HG03196 (cell line): ENCODE measurements at regions not wholly inside any gene's neighbourhood (a gene's known extent, or its start where the extent isn't known, plus 50 kb on each side); places are given as distances from the start of the nearest gene placed in this dataset.
"Not testable (repeated sequence)": the region's sequence is repeated elsewhere in the genome, so short reads cannot be mapped to it uniquely, and the experiment has no call there.

Experiments
- ATAC-seq: cut with Tn5 transposase; IDR thresholded peaks from one replicate; pipeline ENCODE4 v1.9.1; 2021; ENCODE audit not compliant: unreplicated experiment

GRCh38 chr16:9603316-9603715, 511.9 kb downstream of the HAPSTR1 start:
- ATAC-seq: no peak

- ATAC-seq: no peak
Measured at GRCh38 chr16:9607515-9608230, 516.2 kb downstream of the HAPSTR1 start.

DNA sequence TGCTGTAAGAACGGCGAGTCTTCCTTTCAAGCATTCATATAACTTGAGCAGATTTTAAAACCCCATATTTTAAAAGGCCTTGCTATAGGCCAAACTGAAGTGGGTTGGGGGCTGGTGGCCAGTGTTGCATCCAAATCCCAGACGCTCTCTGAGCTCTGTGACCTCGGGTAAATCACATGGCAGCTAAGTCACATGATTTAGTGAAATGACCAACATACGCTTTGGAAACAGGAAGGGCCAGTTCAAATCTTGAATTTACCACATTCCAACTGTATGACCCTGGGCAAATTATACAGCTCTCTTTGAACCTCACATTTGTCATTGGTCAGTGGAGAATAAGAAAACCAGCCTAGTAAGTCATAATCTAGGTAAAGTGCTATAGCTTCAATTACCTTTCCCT, 519.3 kb downstream of the HAPSTR1 start:
- no peak for ATAC-seq

- no peak for ATAC-seq
Measured at GRCh38 chr16:9612267-9612666, 520.8 kb downstream of the HAPSTR1 start.

DNA sequence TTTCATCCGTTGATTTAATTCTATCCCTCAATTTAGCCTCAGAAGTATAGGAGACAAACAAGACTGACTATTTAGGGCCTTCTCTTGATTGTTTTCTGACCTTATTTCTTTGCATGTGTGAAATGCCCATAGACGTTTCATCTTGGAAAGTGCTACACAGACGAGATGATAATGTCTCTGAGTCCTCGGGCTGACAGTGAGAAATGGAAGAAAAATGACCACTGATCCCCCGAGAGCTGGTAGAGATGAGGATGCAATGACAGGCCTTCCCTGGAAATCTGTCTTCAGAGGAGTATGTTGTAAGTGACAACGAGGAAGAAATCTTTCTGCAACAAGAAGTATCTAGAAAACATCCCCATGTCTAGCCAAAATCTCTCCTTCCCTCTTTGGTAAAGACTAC, 522.9 kb downstream of the HAPSTR1 start:
- ATAC-seq: no peak

DNA sequence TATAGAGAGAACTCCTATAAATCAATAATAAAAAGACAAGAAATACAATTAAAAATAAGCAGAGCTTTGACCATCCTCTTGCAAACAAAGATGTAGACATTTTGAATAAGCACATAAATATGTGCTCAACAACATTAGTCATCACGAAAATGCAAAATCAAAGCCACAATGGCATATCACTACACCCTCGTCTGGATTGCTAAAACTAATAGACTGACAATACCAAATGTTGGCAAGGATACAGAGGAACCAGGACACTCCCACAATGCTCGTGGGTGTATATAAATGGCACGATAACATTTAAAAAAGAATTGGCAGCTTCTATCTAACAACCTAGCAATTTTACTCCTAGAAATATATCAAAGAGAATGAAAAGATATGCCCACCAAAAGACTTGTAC, 530.8 kb downstream of the HAPSTR1 start:
- ATAC-seq: no peak

DNA sequence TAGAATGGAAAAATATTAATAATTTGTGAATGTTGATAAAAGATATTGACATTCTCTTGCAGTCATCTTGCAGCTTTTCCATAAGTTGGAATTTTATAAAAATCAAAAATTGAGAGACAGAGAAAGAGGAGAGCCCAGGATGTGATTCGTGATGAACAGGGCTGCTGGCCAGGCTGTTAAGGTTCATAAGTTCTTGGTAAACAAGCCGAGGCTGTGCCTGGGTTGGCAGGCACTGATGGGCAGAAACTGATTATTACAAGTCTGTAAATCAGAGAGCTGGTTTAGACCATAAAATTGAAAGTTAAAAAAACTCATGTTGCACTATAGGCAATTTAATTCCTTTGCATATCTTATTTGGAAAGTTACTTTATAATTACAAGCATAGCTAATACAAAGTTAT, 533.7 kb downstream of the HAPSTR1 start:
- no peak for ATAC-seq

- no peak for ATAC-seq
Measured at GRCh38 chr16:9627427-9627826, 536.0 kb downstream of the HAPSTR1 start.

- ATAC-seq: no peak
Measured at GRCh38 chr16:9630119-9630518, 538.7 kb downstream of the HAPSTR1 start.

- no peak for ATAC-seq
Measured at GRCh38 chr16:9630985-9631384, 539.5 kb downstream of the HAPSTR1 start.

DNA sequence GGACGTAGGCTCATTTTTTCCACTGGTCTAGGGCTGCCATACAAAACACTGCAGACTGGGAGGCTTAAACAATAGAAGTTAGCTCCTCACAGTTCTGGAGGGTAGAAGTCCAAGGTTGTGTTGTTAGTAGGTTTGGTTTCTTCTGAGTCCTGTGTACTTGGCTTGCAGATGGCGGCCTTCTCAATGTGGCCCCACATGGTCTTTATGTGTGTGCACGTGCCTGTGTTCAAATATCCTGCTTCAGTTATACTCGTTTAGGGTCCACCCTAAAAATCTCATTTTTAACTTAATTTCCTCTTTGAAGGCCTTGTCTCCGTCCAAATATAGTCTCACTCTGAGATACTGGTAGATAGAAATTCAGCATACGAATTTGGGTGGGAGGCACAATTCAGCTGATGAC, 542.4 kb downstream of the HAPSTR1 start:
- ATAC-seq: no peak

- ATAC-seq: not testable (repeated sequence)
Measured at GRCh38 chr16:9635150-9635720, 543.8 kb downstream of the HAPSTR1 start.

DNA sequence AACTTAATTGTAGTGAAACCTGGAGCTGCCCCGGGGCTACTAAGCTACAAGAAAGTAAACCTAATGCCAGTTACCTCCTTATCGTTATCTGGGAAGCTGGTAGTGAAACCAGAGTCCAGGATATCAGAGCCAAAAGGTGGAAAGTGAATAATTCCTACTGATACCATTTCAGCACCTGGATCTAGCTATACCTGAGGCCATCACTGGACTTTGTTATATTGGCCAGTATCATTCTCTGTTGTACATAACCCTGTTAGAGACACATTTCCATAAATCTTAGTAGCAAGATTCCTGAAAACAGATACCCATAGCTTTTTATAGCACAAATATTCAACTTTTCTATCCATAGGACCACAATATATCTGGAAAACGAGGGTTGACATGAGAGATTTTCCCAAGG, 538.0 kb downstream of the GRIN2A start:
- no peak for ATAC-seq

GRCh38 chr16:9645911-9646310, 536.3 kb downstream of the GRIN2A start:
- no peak for ATAC-seq

GRCh38 chr16:9647981-9648701, 534.1 kb downstream of the GRIN2A start:
- no peak for ATAC-seq

DNA sequence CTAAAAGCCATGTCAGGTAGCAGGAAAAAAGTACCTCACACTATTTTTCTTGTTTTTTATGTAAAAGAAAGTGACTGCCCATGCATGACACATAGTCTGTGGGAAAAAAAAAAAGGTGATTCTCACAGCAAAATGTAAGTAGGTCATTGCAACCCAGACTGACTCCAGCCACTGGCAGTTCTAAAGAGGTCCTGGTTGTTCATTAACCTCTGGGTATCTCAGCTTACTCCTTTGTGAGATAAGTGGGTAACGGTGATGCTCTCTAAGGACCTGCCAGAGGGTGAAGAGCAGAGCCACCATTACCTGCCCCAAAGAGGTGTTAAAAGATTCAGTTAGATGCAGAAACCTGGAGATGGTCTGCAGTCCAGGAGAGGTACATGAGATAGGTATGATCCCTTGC, 531.9 kb downstream of the GRIN2A start:
- ATAC-seq: no peak

- ATAC-seq: no peak
Measured at GRCh38 chr16:9655051-9655450, 527.2 kb downstream of the GRIN2A start.

DNA sequence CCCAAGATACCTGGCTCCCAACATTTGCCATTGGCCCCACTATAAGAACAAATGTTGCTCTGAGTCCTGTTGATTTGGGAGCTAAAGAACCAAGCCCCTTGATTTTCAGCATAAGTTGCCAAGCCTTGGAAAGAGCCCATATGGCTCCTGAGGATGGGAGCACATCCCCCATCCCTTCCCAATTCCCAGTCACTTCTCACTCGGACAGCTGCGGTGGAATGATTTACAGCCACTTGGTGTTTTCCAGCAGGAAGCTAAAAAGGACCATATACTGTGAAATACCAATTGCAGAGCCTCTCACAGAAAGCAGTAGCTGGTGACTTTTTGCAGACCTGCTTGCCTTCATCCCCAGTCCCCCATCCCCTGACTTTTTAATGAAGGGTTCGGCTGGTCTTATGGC, 524.6 kb downstream of the GRIN2A start:
- no peak for ATAC-seq

- ATAC-seq: no peak
Measured at GRCh38 chr16:9658164-9658563, 524.1 kb downstream of the GRIN2A start.

DNA sequence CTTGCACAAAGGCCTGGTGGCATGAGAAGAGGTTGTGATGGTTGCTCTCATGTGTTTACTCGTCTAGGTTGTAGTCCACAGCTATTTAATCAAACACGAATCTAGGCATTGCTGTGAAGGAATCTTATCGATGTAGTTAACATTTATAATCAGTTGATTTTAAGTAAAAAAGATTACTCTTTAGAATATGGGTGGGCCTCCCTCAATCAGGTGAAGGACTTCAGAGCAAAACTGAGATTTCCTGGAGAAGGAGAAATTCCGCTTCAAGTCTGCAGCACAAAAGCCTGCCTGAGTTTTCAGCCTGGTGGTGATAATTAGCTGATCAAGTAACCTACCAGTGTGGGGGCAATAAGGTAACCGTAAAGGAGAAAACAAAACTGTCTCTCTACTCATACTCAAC, 523.6 kb downstream of the GRIN2A start:
- ATAC-seq: no peak

- ATAC-seq: no peak
Measured at GRCh38 chr16:9660898-9661297, 521.3 kb downstream of the GRIN2A start.

GRCh38 chr16:9661336-9662017, 520.8 kb downstream of the GRIN2A start:
- ATAC-seq: no peak
